HG03469 (cell line): ENCODE measurements at regions not wholly inside any gene's neighbourhood (a gene's known extent, or its start where the extent isn't known, plus 50 kb on each side); places are given as distances from the start of the nearest gene placed in this dataset.
"Not testable (repeated sequence)": the region's sequence is repeated elsewhere in the genome, so short reads cannot be mapped to it uniquely, and the experiment has no call there.

Experiments used
- ATAC-seq: cut with Tn5 transposase; IDR thresholded peaks from one replicate; pipeline ENCODE4 v1.9.1; 2021; ENCODE audit warnings: mild to moderate bottlenecking, moderate library complexity, moderate number of reproducible peaks; ENCODE audit not compliant: unreplicated experiment

GRCh38 chr18:33820517-33821371 lies 242.7 kb downstream of the ASXL3 start:
- no peak for ATAC-seq

- not testable (repeated sequence) for ATAC-seq
These were observed 241.8 kb downstream of the ASXL3 start for GRCh38 chr18:33819692-33820343.

GRCh38 chr18:33818145-33818544 lies 240.1 kb downstream of the ASXL3 start:
- ATAC-seq = no peak

- no peak for ATAC-seq
These were observed 239.1 kb downstream of the ASXL3 start for GRCh38 chr18:33817096-33817495.

- no peak for ATAC-seq
These were observed 236.5 kb downstream of the ASXL3 start for GRCh38 chr18:33814546-33814945.

- no peak for ATAC-seq
These were observed 234.2 kb downstream of the ASXL3 start for GRCh38 chr18:33812186-33812585.

- no peak for ATAC-seq
These were observed 227.6 kb downstream of the ASXL3 start for GRCh38 chr18:33805592-33805991.

GRCh38 chr18:33804258-33804657 lies 226.2 kb downstream of the ASXL3 start:
- no peak for ATAC-seq

- ATAC-seq = no peak
These were observed 225.6 kb downstream of the ASXL3 start for GRCh38 chr18:33803636-33804035.

- no peak for ATAC-seq
These were observed 224.9 kb downstream of the ASXL3 start for GRCh38 chr18:33802955-33803354.
